ENCODE measurements at regions not wholly inside any gene's neighbourhood (a gene's known extent, or its start where the extent isn't known, plus 50 kb on each side); places are given as distances from the start of the nearest gene placed in this dataset.

DNA sequence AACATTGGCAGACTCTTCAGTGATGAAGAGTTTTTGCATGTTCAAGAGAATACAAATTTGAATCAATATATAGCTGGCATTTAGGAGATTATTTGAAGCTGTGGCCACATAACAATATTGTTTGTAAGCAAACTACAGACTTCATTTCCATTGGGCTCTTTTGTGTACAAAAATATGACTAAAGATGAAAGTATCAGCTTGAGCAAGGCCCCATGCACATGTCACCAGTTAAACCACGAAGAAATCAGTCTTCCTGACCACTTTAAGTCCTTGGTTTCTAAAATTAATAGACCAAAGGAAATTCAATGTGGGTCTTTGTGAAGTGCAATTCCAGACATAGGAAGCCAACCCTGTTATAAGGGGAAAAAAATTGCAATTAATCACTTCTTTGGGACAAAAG, 1664.6 kb upstream of the ADGRL3 start:
- TF ChIP-seq POLR2A (IDR thresholded peaks at IDR 0.05; ENCODE audit: low read depth): no peak
- TF ChIP-seq POLR2AphosphoS5 (IDR thresholded peaks at IDR 0.05): no peak
- TF ChIP-seq, protein P1, sequence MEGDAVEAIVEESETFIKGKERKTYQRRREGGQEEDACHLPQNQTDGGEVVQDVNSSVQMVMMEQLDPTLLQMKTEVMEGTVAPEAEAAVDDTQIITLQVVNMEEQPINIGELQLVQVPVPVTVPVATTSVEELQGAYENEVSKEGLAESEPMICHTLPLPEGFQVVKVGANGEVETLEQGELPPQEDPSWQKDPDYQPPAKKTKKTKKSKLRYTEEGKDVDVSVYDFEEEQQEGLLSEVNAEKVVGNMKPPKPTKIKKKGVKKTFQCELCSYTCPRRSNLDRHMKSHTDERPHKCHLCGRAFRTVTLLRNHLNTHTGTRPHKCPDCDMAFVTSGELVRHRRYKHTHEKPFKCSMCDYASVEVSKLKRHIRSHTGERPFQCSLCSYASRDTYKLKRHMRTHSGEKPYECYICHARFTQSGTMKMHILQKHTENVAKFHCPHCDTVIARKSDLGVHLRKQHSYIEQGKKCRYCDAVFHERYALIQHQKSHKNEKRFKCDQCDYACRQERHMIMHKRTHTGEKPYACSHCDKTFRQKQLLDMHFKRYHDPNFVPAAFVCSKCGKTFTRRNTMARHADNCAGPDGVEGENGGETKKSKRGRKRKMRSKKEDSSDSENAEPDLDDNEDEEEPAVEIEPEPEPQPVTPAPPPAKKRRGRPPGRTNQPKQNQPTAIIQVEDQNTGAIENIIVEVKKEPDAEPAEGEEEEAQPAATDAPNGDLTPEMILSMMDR (IDR thresholded peaks at IDR 0.05): no peak
- no peak for TF ChIP-seq EP300 (IDR thresholded peaks at IDR 0.05)
